ENCODE measurements at regions not wholly inside any gene's neighbourhood (a gene's known extent, or its start where the extent isn't known, plus 50 kb on each side); places are given as distances from the start of the nearest gene placed in this dataset.

DNA sequence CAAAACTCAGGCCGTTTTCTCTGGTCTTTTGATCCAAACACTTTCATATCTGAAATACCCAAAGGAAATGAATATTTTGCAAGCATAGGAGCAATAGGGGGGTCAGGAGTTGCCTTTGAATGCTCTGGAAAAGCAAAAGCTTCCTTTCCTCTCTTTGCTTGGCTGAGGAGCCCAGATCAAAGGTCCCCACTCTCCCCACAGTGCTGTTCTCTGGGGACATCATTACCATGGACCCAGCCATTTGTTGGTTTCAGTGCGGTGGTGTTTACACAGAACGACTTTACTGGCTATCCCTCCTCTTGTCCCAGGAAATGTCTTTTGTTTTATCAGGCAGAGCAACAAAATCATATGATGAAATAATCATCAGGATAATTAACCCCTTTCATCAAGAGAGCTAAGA is 1089.1 kb downstream of the TBC1D22A start:
- TF ChIP-seq, protein P1, sequence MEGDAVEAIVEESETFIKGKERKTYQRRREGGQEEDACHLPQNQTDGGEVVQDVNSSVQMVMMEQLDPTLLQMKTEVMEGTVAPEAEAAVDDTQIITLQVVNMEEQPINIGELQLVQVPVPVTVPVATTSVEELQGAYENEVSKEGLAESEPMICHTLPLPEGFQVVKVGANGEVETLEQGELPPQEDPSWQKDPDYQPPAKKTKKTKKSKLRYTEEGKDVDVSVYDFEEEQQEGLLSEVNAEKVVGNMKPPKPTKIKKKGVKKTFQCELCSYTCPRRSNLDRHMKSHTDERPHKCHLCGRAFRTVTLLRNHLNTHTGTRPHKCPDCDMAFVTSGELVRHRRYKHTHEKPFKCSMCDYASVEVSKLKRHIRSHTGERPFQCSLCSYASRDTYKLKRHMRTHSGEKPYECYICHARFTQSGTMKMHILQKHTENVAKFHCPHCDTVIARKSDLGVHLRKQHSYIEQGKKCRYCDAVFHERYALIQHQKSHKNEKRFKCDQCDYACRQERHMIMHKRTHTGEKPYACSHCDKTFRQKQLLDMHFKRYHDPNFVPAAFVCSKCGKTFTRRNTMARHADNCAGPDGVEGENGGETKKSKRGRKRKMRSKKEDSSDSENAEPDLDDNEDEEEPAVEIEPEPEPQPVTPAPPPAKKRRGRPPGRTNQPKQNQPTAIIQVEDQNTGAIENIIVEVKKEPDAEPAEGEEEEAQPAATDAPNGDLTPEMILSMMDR (conservative IDR thresholded peaks at IDR 0.05; ENCODE audit: low read depth in 2 of 2), result no peak
- TF ChIP-seq EZH2 (IDR thresholded peaks at IDR 0.05; ENCODE audit: low read depth, unreplicated experiment), result no peak
- TF ChIP-seq ZNF114 (CRISPR knock-in tag; IDR thresholded peaks at IDR 0.05), result no peak
- TF ChIP-seq STAT1 (IDR thresholded peaks at IDR 0.05; ENCODE audit: unreplicated experiment), result no peak
- no peak for TF ChIP-seq POLR2AphosphoS5 (IDR thresholded peaks at IDR 0.05; ENCODE audit: low read depth)
- no peak for TF ChIP-seq CREB1 (CRISPR knock-in tag; IDR thresholded peaks at IDR 0.05; ENCODE audit: low read depth)
- no peak for TF ChIP-seq EZH2phosphoT487 (IDR thresholded peaks at IDR 0.05; ENCODE audit: unreplicated experiment)
- TF ChIP-seq ETS1 (IDR thresholded peaks at IDR 0.05), result no peak
- TF ChIP-seq, protein P2, sequence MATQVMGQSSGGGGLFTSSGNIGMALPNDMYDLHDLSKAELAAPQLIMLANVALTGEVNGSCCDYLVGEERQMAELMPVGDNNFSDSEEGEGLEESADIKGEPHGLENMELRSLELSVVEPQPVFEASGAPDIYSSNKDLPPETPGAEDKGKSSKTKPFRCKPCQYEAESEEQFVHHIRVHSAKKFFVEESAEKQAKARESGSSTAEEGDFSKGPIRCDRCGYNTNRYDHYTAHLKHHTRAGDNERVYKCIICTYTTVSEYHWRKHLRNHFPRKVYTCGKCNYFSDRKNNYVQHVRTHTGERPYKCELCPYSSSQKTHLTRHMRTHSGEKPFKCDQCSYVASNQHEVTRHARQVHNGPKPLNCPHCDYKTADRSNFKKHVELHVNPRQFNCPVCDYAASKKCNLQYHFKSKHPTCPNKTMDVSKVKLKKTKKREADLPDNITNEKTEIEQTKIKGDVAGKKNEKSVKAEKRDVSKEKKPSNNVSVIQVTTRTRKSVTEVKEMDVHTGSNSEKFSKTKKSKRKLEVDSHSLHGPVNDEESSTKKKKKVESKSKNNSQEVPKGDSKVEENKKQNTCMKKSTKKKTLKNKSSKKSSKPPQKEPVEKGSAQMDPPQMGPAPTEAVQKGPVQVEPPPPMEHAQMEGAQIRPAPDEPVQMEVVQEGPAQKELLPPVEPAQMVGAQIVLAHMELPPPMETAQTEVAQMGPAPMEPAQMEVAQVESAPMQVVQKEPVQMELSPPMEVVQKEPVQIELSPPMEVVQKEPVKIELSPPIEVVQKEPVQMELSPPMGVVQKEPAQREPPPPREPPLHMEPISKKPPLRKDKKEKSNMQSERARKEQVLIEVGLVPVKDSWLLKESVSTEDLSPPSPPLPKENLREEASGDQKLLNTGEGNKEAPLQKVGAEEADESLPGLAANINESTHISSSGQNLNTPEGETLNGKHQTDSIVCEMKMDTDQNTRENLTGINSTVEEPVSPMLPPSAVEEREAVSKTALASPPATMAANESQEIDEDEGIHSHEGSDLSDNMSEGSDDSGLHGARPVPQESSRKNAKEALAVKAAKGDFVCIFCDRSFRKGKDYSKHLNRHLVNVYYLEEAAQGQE (IDR thresholded peaks at IDR 0.05; ENCODE audit: unreplicated experiment), result no peak

All from GM23338 (cell line).